GM19239 (cell line): ENCODE measurements at regions not wholly inside any gene's neighbourhood (a gene's known extent, or its start where the extent isn't known, plus 50 kb on each side); places are given as distances from the start of the nearest gene placed in this dataset.
A peak's percentile ranks its signal among the peaks of the same experiment; 100 is the strongest.

Experiments
- DNase-seq: peaks from one replicate; pipeline ENCODE4 v3.0.0; 2011; ENCODE audit warnings: low spot score; ENCODE audit not compliant: insufficient read length
- FAIRE-seq: peaks from 2 replicates; lab custom pipeline; 2011; peaks lifted over from hg19 to GRCh38; lab: Jason Lieb, UNC

GRCh38 chr7:116142850-116143249 lies 67.5 kb upstream of the TES start:
- DNase-seq = no peak
- FAIRE-seq = peak; percentile 14

- DNase-seq = no peak
- peak; percentile 80 for FAIRE-seq
These were observed 65.0 kb upstream of the TES start for GRCh38 chr7:116145245-116145852.

DNA sequence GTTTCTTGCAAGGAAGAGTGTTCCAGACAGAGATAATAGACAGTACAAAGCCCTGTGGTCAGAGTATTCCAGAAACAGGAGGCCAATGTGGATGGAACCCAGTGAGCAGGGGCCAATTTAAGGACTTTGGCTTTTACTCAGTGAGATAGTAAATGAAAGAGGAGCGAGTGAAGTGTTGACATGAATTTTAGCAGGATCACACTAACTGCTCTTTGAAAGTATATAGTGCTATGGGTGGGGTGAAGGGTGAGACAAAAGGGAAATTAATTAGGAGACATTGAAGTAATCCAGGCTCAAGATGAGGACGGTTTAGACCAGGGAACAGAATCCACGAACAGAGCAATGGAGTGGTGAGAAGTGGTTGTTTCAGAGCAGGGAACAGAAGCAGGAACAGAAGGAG lies 62.2 kb upstream of the TES start:
- DNase-seq (no peak), FAIRE-seq (no peak)

DNA sequence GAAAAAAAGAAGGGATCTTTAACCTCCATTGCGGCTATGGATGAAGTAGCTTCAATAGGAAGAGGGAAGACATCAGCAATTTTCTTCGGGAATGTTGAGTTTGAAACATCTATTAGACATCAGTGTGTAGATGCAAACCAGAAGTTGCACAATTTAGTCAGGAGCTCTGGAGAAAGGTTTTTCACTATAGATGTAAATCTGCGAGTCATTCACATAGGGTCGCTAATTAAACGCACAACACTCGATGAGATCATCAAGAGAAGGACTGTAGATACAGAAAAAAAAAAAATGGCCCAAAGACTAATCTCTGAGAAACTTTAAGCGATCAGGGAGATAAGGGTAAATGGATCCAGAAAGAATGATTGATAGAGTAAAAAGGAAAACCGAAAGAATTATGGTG lies 61.7 kb upstream of the TES start:
- no peak for DNase-seq
- FAIRE-seq = peak; percentile 35

DNA sequence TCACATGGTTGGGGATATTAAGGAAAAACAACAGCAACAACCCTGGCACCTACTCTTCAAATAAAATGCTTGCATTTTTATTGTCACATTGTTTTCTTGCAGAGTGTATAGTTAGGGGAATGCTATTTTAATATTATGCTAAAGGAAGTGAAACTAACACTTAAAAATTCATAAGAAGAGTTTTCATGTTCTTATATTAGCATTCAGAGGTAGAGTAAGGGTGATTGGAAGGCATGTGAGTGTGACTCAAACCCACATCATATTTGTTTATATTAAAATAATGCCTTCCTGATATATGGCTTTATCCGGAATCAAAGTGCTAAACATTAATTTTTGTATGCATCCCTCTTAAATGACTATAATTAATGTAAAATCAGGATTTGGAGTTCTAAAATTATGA lies 59.8 kb upstream of the TES start:
- no peak for DNase-seq
- FAIRE-seq = peak; percentile 86

GRCh38 chr7:116152276-116152675 lies 58.1 kb upstream of the TES start:
- DNase-seq = no peak
- no peak for FAIRE-seq

DNA sequence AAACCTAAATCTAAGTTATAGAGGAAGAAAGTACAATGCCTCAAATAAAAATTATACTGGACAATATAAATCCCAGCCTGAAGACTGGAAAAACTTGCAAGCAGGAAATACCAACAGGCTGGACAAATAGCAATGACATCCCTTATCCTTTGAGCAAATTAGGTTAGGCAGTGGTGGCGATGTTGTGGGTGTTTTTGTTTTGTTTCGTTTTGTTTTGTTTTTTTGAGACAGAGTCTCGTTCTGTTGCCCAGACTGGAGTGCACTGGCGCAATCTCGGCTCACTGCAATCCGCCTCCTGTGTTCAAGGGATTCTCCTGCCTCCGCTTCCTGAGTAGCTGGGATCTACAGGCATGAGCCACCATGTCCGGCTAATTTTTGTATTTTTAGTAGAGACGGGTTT lies 57.3 kb upstream of the TES start:
- DNase-seq (no peak), FAIRE-seq (no peak)

DNA sequence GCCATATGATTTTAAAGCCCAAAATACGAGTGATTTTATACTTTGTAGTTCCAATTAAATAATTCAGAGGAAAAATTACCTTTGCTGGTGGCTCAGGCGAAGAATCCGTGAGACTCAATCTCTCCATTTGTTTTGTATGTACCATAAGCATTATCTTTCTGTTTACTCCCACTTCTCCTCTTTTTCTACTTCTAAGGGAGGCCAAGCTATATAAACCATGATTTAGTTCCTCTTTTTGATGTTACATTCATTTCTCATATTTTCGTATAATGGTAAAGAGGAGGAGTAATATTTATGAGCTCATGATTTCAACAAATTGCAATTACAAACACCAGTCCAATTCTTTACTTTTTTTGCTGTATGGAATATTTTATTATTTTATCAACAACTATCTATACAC lies 50.6 kb upstream of the TES start:
- DNase-seq = no peak
- peak; percentile 74 for FAIRE-seq
